ENCODE measurements at regions not wholly inside any gene's neighbourhood (a gene's known extent, or its start where the extent isn't known, plus 50 kb on each side); places are given as distances from the start of the nearest gene placed in this dataset.
"Not testable (repeated sequence)": the region's sequence is repeated elsewhere in the genome, so short reads cannot be mapped to it uniquely, and the experiment has no call there.

DNA sequence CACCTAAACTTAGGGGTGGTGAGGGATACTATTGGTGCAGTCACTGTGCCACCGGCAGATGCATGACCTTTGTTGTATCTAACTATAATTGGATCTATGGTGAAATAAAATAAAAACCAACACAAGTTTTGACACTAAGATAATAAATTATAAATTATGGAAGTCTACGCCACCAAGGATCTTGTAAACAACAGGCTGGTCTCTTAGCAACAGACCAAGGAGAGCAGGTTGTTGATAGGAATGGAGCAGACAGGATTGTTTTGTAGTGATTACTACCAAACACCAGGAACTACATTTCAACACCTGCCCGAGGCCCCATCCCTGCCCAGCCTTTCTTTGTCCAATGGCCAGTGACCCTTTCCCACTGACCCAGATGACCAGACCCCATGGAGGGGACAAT lies 1178.0 kb downstream of the VRK1 start:
- H3K36me3 Mint-ChIP-seq = no peaks in the 10 kb centered on the region

GRCh38 chr14:97975962-97976361 lies 1178.8 kb downstream of the VRK1 start:
- no peak for ATAC-seq
- H3K27me3 Mint-ChIP-seq = no peaks in the 10 kb centered on the region
- no peak overlapping the region for H3K27ac Mint-ChIP-seq
- no peaks in the 10 kb centered on the region for H3K4me1 Mint-ChIP-seq
- H3K36me3 Mint-ChIP-seq = no peaks in the 10 kb centered on the region
- H3K4me3 Mint-ChIP-seq = no peak overlapping the region
- H3K9me3 Mint-ChIP-seq = peaks cover 16% of the 10 kb centered on the region

More for the DNA sequence above, 1178.0 kb downstream of the VRK1 start:
- Mint-ChIP-seq H3K27ac (no peak overlapping the region), H3K9me3 (peaks cover 20% of the 10 kb centered on the region), H3K27me3 (no peaks in the 10 kb centered on the region), H3K4me1 (no peaks in the 10 kb centered on the region), H3K4me3 (no peak overlapping the region)
- ATAC-seq = no peak

GRCh38 chr14:97976861-97977260 lies 1179.7 kb downstream of the VRK1 start:
- no peaks in the 10 kb centered on the region for H3K27me3 Mint-ChIP-seq
- no peaks in the 10 kb centered on the region for H3K36me3 Mint-ChIP-seq
- H3K4me1 Mint-ChIP-seq = no peaks in the 10 kb centered on the region
- peaks cover 13% of the 10 kb centered on the region for H3K9me3 Mint-ChIP-seq
- H3K27ac Mint-ChIP-seq = no peak overlapping the region
- no peak overlapping the region for H3K4me3 Mint-ChIP-seq
- ATAC-seq = no peak

- no peak overlapping the region for H3K27ac Mint-ChIP-seq
- no peaks in the 10 kb centered on the region for H3K36me3 Mint-ChIP-seq
- no peaks in the 10 kb centered on the region for H3K27me3 Mint-ChIP-seq
- ATAC-seq = no peak
- peaks cover 13% of the 10 kb centered on the region for H3K9me3 Mint-ChIP-seq
- H3K4me3 Mint-ChIP-seq = no peak overlapping the region
- H3K4me1 Mint-ChIP-seq = no peaks in the 10 kb centered on the region
These were observed 1180.6 kb downstream of the VRK1 start for GRCh38 chr14:97977651-97978261.

DNA sequence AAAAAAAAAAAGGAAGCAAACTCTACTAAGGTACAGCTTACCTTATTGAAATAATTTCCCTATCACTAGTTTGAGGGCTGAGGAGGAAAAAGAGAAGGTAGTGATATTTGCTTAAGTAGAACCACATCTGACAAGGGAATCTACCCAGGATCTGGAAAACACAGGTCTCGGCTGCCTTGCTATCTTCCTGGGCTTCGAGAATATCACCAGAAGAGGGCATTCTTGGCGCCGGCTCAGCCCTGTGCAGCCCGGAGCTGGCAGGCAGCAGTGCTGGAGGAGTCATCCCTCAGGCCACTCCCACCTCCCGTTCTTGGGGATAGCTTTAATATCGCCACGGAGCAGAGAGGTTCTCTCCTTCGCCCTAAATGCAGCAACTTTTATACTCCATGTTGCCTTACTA lies 1181.2 kb downstream of the VRK1 start:
- ATAC-seq = no peak
- no peak overlapping the region for H3K4me3 Mint-ChIP-seq
- H3K27ac Mint-ChIP-seq = no peak overlapping the region
- no peaks in the 10 kb centered on the region for H3K27me3 Mint-ChIP-seq
- H3K36me3 Mint-ChIP-seq = no peaks in the 10 kb centered on the region
- no peaks in the 10 kb centered on the region for H3K4me1 Mint-ChIP-seq
- H3K9me3 Mint-ChIP-seq = peaks cover 13% of the 10 kb centered on the region

GRCh38 chr14:97993508-97994019 lies 1196.4 kb downstream of the VRK1 start:
- no peaks in the 10 kb centered on the region for H3K4me1 Mint-ChIP-seq
- no peaks in the 10 kb centered on the region for H3K36me3 Mint-ChIP-seq
- H3K4me3 Mint-ChIP-seq = no peak overlapping the region
- ATAC-seq = no peak
- H3K27me3 Mint-ChIP-seq = no peaks in the 10 kb centered on the region
- H3K9me3 Mint-ChIP-seq = peaks cover 9% of the 10 kb centered on the region
- no peak overlapping the region for H3K27ac Mint-ChIP-seq

DNA sequence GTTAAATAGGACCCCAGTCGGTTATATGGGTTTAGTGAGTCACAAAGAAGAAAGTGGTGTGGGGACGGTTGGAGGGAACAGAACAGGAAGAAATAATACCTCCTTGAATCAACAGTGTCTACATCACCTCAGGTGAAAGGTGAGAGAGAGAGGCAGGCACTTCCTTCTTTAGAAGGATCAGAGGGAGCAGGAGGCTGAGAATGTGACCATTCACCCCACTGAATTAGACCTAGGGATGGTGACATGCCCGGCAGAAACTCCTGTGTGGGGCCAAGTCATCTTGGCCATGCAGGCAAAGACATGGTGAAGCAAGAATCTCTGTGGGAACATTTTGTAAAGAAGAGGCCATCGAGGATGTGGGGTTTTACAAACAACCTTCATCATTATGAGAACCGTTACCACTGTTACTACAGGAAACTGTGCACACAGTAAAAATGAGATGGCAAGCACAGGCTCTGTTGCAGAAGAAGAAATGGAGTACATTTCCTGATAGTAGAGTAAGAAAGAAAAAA lies 1196.9 kb downstream of the VRK1 start:
- Mint-ChIP-seq H3K4me1 (no peaks in the 10 kb centered on the region), H3K9me3 (peaks cover 9% of the 10 kb centered on the region), H3K4me3 (no peak overlapping the region), H3K36me3 (no peaks in the 10 kb centered on the region), H3K27ac (no peak overlapping the region), H3K27me3 (no peaks in the 10 kb centered on the region)
- no peak for ATAC-seq

GRCh38 chr14:97995038-97995437 lies 1197.9 kb downstream of the VRK1 start:
- no peak overlapping the region for H3K4me3 Mint-ChIP-seq
- H3K27me3 Mint-ChIP-seq = no peaks in the 10 kb centered on the region
- no peak for ATAC-seq
- H3K36me3 Mint-ChIP-seq = no peaks in the 10 kb centered on the region
- H3K27ac Mint-ChIP-seq = no peak overlapping the region
- H3K4me1 Mint-ChIP-seq = no peaks in the 10 kb centered on the region
- peaks cover 7% of the 10 kb centered on the region for H3K9me3 Mint-ChIP-seq

DNA sequence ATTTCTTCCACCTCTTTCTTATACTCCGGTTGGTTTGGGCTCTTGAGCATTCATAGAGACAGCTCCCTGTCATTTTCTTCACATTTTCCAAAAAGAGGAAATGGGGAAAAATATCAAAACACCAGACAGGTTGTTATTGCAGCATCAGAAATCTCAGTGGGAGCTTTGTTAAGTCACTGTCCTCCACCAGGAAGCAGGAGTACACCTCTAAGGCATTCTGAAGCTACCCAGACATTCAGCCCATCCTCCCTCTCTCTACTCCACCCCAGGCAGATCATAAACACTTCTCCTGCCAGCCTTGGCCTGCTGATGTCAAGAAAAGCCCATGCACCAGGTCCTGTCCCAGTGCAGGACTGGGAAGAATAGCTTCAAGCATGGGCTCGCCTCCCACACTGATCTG lies 1198.3 kb downstream of the VRK1 start:
- Mint-ChIP-seq H3K4me1 (no peaks in the 10 kb centered on the region), H3K27ac (no peak overlapping the region), H3K27me3 (no peaks in the 10 kb centered on the region), H3K9me3 (peaks cover 7% of the 10 kb centered on the region), H3K36me3 (no peaks in the 10 kb centered on the region), H3K4me3 (no peak overlapping the region)
- no peak for ATAC-seq

DNA sequence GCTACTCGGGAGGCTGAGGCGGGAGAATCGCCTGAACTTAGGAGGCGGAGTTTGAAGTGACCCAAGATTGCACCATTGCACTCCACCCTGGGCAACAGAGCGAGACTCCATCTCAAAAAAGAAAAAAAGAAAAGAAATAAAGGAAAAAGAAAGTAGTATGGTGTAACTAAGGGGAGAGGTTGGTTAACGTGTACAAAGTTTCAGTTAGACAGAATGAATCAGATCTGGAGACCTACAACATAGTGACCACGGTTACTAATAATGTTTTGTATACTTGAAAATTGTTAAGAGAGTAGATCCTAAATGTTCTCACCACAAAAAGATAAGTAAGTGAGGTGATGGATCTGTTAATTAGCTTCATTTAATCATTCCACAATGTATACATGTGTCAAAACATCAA lies 1208.8 kb downstream of the VRK1 start:
- ATAC-seq = no peak
- Mint-ChIP-seq H3K4me1 (no peaks in the 10 kb centered on the region), H3K27me3 (no peaks in the 10 kb centered on the region), H3K4me3 (no peak overlapping the region), H3K9me3 (peaks cover 6% of the 10 kb centered on the region), H3K36me3 (no peaks in the 10 kb centered on the region), H3K27ac (no peak overlapping the region)

DNA sequence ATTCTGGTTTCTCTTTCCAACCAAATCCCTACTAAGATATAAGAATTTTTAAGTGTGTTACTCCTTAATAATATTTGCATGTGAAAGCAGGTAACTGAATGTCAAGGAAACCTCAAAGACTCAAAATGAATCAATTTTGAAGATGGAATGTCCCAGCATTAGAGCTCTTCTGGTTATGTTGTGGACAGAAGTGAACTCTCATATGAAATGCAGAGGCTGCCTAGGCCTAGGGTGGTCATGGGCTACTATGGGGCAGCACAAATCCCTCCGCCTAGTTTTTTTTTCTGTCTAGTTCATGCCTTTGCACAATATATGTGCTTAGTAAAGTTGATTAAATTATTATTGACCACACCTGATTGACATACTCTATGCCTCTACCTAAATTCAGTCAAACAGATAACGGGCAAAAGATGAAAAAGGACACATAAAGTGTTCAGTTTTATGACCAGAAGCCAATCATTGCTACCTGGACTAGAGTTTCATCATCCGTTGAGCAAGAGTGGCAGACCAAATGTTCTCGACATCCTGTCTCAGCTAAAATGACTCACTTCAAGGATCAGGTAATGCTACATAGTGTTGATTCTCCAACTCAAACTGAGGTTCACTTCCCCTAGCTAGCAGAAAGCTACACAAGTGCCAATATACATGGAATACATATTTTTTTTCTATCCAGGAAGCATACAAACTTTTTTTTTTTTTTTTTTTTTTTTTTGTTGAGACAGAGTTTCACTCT lies 1211.4 kb downstream of the VRK1 start:
- H3K9me3 Mint-ChIP-seq = peaks cover 6% of the 10 kb centered on the region
- no peak overlapping the region for H3K4me3 Mint-ChIP-seq
- H3K4me1 Mint-ChIP-seq = no peaks in the 10 kb centered on the region
- H3K36me3 Mint-ChIP-seq = no peaks in the 10 kb centered on the region
- ATAC-seq = no peak
- no peaks in the 10 kb centered on the region for H3K27me3 Mint-ChIP-seq
- no peak overlapping the region for H3K27ac Mint-ChIP-seq

- not testable (repeated sequence) for H3K27ac Mint-ChIP-seq, H3K27me3 Mint-ChIP-seq, H3K9me3 Mint-ChIP-seq, H3K4me1 Mint-ChIP-seq, H3K4me3 Mint-ChIP-seq, H3K36me3 Mint-ChIP-seq, ATAC-seq
These were observed 1212.0 kb downstream of the VRK1 start for GRCh38 chr14:98009177-98009576.

DNA sequence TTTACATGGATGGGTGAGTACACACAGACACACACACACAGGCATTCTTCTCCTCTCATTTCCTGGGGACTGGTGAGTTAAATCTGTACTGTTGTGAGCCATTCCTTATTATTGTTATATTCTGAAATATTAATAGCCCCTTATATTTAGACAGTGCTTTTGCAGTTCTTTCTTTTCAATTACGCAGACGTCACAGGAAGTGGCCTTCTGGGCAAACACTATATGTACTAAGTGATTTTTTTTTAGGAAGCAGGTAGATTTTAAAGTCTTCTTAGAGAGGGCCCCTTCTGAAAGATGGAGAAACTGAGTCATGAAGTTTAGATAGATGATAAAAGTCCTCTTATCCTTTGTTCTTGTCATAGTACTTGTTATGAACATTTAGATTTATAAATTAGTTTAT lies 1213.6 kb downstream of the VRK1 start:
- no peak for ATAC-seq
- Mint-ChIP-seq H3K9me3 (peaks cover 11% of the 10 kb centered on the region), H3K27me3 (no peaks in the 10 kb centered on the region)

GRCh38 chr14:98014851-98015615 lies 1217.9 kb downstream of the VRK1 start:
- Mint-ChIP-seq H3K27me3 (no peaks in the 10 kb centered on the region), H3K27ac (no peak overlapping the region), H3K4me3 (no peak overlapping the region), H3K4me1 (no peaks in the 10 kb centered on the region), H3K9me3 (peaks cover 8% of the 10 kb centered on the region), H3K36me3 (no peaks in the 10 kb centered on the region)
- ATAC-seq = no peak

More for the DNA sequence above, 1213.6 kb downstream of the VRK1 start:
- no peak overlapping the region for H3K4me3 Mint-ChIP-seq
- H3K36me3 Mint-ChIP-seq = no peaks in the 10 kb centered on the region
- H3K4me1 Mint-ChIP-seq = no peaks in the 10 kb centered on the region
- no peak overlapping the region for H3K27ac Mint-ChIP-seq

DNA sequence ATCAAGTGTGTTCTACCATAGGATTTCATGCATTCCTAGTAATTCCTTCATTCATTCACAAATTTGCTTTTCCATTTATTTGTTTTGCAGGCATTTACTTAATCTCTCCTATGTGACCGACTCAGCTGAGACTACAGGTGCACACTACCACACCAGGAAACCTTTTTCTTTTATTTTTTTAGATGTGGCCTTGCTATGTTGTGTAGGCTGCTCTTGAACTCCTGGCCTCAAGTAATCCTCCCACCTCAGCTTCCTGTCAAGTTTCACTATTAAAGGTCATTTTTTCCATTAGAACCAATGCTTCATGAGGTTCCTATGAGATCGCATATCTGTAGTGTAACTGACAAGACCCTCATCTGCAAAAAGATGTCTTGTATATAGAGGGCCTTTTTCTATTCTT lies 1218.7 kb downstream of the VRK1 start:
- no peak overlapping the region for H3K4me3 Mint-ChIP-seq
- H3K27me3 Mint-ChIP-seq = no peaks in the 10 kb centered on the region
- no peak for ATAC-seq
- no peaks in the 10 kb centered on the region for H3K4me1 Mint-ChIP-seq
- H3K9me3 Mint-ChIP-seq = peaks cover 8% of the 10 kb centered on the region
- H3K27ac Mint-ChIP-seq = no peak overlapping the region
- no peaks in the 10 kb centered on the region for H3K36me3 Mint-ChIP-seq

Measured in stimulated activated memory B cell treated with anti-CD40 and anti-IgM and Interleukin-4, amounts not matched to agents 10 μg/mL and 1 μg/mL and 100 μg/mL, for 72 hours (primary cell).